ENCODE measurements at regions not wholly inside any gene's neighbourhood (a gene's known extent, or its start where the extent isn't known, plus 50 kb on each side); places are given as distances from the start of the nearest gene placed in this dataset.

DNA sequence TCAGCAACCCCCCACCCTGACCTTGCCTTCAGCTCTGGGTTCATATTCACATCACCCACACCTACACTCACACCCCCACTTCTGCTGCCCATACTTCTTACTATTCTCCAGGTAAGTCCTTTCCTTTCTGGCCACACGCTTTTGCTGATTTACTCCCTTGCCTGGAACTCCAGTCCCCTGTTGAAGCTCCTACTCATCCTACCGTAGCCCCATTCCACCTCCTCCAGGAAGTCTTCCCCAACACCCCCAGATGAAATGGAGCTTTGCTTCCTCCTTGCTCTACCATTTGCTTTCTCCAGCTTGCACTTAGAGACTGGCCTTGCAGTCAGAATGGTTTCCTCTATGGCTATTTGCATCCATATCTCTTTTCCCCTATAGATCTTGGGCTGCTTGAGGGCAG is 182.3 kb downstream of the MELK start:
- TF ChIP-seq FOXK2 (IDR thresholded peaks at IDR 0.05), result no peak
- TF ChIP-seq ZEB1 (IDR thresholded peaks at IDR 0.05; ENCODE audit: insufficient replicate concordance, low read depth), result no peak
- TF ChIP-seq CREB1 (IDR thresholded peaks at IDR 0.05), result no peak
- no peak for TF ChIP-seq CREB1 (CRISPR knock-in tag; IDR thresholded peaks at IDR 0.05)
- TF ChIP-seq, protein P1, sequence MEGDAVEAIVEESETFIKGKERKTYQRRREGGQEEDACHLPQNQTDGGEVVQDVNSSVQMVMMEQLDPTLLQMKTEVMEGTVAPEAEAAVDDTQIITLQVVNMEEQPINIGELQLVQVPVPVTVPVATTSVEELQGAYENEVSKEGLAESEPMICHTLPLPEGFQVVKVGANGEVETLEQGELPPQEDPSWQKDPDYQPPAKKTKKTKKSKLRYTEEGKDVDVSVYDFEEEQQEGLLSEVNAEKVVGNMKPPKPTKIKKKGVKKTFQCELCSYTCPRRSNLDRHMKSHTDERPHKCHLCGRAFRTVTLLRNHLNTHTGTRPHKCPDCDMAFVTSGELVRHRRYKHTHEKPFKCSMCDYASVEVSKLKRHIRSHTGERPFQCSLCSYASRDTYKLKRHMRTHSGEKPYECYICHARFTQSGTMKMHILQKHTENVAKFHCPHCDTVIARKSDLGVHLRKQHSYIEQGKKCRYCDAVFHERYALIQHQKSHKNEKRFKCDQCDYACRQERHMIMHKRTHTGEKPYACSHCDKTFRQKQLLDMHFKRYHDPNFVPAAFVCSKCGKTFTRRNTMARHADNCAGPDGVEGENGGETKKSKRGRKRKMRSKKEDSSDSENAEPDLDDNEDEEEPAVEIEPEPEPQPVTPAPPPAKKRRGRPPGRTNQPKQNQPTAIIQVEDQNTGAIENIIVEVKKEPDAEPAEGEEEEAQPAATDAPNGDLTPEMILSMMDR (CRISPR knock-in tag; IDR thresholded peaks at IDR 0.05), result no peak
- no peak for TF ChIP-seq ELF4 (CRISPR knock-in tag; IDR thresholded peaks at IDR 0.05; ENCODE audit: borderline replicate concordance)
- TF ChIP-seq ZBTB38 (CRISPR knock-in tag; IDR thresholded peaks at IDR 0.05), result no peak
- TF ChIP-seq ZFX (CRISPR knock-in tag; IDR thresholded peaks at IDR 0.05; ENCODE audit: low read depth), result no peak
- TF ChIP-seq RELA (CRISPR knock-in tag; IDR thresholded peaks at IDR 0.05), result no peak
